Activated T-helper 1 cell treated with Interleukin-2 at 50 U/mL for 16 hours (primary cell): ENCODE measurements at regions not wholly inside any gene's neighbourhood (a gene's known extent, or its start where the extent isn't known, plus 50 kb on each side); places are given as distances from the start of the nearest gene placed in this dataset.

Source experiments
- DNase-seq: peaks from one replicate; pipeline ENCODE4 v3.0.0-alpha.2; 2020; ENCODE audit warnings: low read depth

- DNase-seq, result no peak
These were observed 525.3 kb upstream of the JARID2 start for GRCh38 chr6:14720411-14721102.

DNA sequence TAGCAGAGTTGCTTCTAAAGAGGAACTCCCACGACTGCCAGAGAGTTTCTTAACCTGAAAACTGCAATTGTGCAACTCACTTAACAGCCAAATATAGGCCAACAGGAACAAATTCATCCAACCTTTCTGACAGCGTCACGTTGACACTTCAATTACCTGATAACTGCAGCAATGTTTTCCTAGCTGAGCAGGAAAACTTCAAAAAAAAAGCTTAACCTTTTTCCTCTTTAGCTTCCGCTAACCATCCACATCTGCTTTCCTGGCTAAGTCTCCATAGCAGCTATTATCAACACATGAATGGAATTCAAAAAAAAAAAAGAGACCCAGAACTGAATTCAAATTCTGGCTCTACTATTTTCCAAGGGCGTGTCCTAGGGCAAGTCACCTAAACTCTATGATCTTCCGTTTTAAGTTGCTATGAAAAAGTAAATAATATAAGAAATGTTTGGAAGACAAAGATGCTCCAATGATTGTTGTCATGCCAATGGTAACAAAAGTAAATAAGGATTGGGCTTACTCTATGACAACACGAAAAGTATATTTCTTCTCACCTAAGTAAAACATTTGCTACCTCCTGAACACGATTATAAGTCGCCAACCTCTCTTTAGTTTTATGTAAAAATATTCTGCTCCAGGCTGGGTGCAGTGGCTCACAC, 524.6 kb upstream of the JARID2 start:
- DNase-seq, result no peak

GRCh38 chr6:14722001-14722562, 523.8 kb upstream of the JARID2 start:
- DNase-seq, result no peak

GRCh38 chr6:14722704-14723103, 523.2 kb upstream of the JARID2 start:
- DNase-seq, result no peak

- no peak for DNase-seq
These were observed 522.3 kb upstream of the JARID2 start for GRCh38 chr6:14723535-14724086.

DNA sequence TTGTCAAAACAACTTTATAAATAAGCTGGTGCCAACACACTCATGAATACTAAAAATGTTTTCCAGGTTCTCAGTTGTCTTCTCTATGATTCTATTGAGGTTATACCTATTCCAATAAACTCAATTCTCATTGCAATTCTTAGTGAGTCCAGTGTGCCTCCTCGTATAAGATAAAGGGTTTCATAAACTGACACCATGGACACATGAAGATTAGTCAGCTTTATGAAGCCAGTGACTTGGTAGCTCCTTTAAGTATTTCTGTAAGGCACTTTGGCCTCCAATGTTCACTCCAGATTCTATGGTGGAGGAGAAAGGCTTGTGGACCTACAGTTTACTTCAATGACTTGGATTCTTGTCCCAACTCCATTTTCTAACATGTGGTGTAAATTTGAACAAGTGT, 521.3 kb upstream of the JARID2 start:
- no peak for DNase-seq

DNA sequence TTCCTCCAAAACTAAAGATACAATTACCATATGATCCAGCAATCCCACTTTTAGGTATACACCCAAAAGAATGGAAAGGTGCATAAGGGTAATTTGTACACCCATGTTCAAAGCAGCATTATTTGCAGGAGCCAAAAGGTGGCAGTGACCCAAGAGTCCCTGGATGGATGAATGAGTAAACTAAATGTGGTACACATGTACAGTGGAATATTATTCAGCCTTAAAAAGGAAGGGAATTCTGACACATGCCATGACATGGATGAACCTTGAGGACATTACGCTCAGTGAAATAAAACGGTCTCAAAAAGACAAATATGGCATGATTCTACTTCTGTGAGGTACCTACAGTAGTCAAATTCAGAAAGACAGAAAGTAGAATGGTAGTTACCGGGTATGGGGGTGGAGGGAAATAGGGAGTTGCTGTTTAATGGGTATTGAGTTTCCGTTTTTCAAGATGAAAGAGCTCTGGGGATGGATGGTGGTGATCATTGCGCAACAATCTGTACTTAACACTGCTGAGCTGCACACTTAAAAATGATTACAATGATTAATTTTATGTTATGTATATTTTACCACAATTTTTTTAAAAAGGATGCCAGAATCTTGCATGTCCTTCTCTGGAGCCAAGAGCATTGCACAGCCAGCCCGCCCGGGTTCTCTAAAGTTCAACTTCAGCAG, 518.9 kb upstream of the JARID2 start:
- DNase-seq, result no peak

GRCh38 chr6:14727494-14728395, 518.1 kb upstream of the JARID2 start:
- DNase-seq, result no peak

DNA sequence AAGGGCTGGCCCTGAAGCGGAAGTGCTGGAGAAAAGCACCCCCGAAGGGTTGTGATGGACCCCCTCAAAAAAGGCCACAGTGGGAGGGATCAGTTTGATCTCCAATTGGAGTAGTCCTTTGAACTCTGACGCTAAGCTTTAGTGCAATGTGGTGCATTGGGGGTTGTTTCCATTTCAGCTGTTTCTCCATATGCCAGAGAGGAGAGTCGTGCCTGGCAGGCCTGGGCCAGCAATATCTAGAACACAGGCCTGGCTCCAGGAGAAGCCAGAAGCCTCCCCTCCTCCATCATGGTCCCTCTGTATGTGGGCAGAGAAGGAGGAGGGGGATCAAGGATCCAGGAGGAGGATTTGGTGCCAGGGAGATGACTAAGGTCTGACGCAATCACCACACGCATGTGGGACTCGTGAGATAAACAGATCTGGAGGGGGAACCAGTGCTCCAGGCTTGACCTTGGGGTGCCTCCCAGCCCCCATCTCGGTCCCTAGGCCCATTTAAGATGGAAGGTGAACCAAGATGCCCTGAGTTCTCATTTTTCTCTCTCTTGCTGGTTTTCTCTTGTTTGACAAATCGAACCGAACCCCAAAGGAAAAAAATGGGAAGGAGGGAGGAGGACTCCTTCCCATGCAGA, 517.4 kb upstream of the JARID2 start:
- no peak for DNase-seq

DNA sequence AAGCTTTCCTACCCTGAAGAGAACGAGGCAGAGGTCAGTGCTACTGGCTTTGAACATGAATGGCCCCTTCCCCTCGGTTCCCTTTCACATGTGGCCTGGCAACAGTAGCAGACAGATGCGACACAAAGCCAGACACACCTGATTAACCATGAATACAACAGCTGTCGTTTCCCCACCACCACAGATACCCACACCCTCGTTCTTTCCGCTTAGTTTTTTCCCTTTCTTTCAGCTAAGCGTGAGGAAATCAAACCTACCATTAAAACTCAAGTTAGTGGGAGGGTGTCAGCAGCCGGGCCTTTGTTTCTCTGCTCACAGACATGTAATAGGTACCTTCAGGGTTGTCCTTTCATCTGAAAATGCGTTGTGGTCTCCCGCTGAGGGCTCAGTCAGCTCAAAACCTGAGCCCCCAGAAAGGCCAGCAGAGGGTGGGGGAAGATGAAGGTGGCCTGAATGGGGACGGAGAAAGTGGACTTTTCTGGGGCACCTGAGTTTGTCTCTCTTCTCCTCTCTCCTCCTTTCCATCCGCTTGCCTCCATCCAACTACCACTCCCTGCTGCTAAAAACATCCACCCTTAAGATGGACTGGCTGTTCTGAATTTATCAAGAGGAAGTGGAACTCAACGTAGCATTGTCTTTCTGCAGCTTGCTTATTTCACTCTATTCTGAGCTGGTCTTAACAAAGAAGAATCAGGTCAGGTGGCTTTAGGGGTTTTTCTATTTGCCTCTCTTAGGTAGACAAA, 516.6 kb upstream of the JARID2 start:
- DNase-seq, result no peak

- DNase-seq, result no peak
These were observed 515.2 kb upstream of the JARID2 start for GRCh38 chr6:14730654-14731053.

DNA sequence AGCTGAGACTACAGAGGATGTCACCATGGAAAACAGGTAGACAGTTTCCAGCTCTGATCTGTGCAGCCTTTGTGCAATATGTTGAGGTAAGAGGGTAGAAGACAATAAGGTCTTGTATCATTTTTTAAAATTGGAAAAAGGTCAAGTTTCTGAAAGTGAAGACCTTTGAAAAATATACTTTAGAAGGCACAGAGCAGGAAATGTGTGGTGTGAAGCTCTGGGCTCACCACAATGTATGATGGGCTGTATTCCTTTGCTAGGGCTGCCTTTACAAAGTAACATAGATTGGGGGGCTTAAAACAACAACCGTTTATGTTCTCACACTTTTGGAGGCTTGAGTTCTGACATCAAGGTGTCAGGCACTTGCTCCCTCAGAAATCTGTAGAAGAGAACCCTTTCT, 514.3 kb upstream of the JARID2 start:
- DNase-seq, result no peak

DNA sequence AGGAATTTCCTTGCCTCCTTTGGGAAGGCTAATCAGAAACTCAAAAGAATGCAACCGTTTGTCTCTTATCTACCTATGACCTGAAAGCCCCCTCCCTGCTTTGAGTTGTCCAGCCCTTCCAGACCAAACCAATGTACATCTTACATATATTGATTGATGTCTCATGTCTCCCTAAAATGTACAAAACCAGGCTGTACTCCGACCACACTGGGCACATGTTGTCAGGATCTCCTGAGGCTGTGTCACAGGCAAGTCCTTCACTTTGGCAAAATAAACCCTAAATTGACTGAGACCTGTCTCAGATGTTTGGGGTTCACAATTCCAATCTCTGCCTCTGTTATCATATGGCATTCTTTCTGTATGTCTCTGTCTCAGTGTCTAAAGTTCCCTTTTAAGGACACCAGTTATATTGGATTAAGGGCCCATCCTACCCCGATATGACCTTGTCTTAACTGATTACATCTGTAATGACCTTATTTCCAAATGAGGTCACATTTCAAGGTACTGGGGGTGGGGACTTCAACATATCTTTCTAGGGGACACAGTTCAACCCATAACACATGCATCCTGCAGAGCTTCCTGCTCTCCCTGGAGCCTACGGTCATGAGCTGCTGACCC, 513.5 kb upstream of the JARID2 start:
- DNase-seq, result no peak

GRCh38 chr6:14732844-14733757, 512.8 kb upstream of the JARID2 start:
- no peak for DNase-seq

GRCh38 chr6:14734052-14734415, 511.8 kb upstream of the JARID2 start:
- no peak for DNase-seq

DNA sequence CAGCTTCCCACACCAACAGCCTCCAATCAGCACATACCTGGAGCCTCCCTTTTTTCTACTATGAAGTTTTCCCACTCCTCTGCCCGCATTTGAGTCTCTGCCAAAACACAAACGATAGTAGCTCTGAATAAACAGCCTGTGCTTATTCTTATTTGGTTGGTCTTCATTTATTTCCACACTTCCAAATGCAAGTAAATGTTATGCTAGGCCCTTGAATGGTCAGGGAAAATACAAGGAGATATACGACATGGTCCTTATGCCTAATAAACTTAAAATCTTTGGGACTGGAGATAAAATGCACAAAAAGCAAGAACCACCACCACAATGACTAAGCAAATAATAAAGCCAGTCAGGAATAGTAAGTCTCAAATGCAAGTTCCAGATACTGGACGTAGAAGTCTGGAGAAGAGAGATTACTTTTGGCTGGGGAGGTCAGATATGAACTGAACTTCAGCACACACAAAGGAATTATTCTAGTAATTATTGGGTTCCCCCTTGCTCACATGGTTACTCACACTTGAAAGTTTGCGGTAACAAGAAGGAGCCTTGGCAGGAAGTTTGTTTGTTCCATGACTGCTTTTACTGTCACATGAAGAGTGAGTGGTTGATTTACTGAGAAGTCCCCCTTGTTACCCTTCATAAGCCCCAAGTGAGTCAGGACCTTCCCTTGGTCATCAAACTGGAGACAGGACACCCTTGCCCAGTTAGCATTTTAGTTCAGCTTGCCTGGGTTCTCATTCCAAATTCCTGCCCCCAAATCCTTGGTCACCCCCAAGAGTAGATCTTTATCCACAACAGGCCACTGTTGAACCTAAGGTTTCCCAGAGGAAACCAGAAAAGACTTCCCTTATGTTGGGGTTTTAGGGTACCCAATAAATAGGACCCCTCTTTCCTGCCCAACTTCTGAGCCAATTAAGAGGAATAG, 511.2 kb upstream of the JARID2 start:
- no peak for DNase-seq

GRCh38 chr6:14735956-14736486, 509.8 kb upstream of the JARID2 start:
- no peak for DNase-seq

DNA sequence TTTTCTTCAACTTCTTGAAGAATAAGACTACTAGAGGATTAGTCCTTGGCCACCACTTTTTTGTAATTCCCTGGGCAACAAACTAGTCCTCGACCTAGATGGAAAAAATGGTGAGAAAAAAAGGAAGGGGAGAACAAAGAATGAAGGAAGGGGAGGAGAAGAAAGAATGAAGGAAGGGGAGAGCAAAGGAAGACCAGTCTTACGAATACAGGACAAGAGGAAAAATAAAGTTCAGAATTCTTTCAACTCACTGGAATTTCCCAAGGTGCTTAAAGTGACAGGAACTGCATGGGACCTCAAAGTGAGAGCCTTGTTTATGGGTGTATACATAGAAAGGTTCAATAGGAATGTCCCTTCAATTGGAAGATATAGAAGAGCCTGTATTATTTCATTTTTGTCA, 509.3 kb upstream of the JARID2 start:
- no peak for DNase-seq
